Memory B cell (primary cell): ENCODE measurements at regions not wholly inside any gene's neighbourhood (a gene's known extent, or its start where the extent isn't known, plus 50 kb on each side); places are given as distances from the start of the nearest gene placed in this dataset.
A peak's percentile ranks its signal among the peaks of the same experiment; 100 is the strongest.

Experiments
- ATAC-seq: fragments of 150-1000 bp; cut with Tn5 transposase; 2 replicates; pipeline ENCODE4 v1.10.0; 2021; ENCODE audit warnings: low read depth, mild to moderate bottlenecking, moderate library complexity
- DNase-seq, 2 donors: peaks; one replicate each; pipeline ENCODE4 v3.0.0; 2022; ENCODE audit warnings: low spot score in 2 of 2
- H3K27ac Mint-ChIP-seq: one replicate; pipeline ENCODE4 v1.8.0; 2022; ENCODE audit warnings: mild to moderate bottlenecking, moderate library complexity, mixed read lengths
- H3K27me3 Mint-ChIP-seq: one replicate; pipeline ENCODE4 v1.8.0; 2022; ENCODE audit warnings: mixed read lengths
- H3K36me3 Mint-ChIP-seq: one replicate; pipeline ENCODE4 v1.8.0; 2022; ENCODE audit warnings: mild to moderate bottlenecking, mixed read lengths
- H3K4me1 Mint-ChIP-seq: one replicate; pipeline ENCODE4 v1.8.0; 2022; ENCODE audit warnings: mixed read lengths
- H3K4me3 Mint-ChIP-seq: one replicate; pipeline ENCODE4 v1.8.0; 2022; ENCODE audit warnings: mild to moderate bottlenecking, moderate library complexity, mixed read lengths
- H3K9me3 Mint-ChIP-seq: one replicate; pipeline ENCODE4 v1.8.0; 2022; ENCODE audit warnings: mixed read lengths

DNA sequence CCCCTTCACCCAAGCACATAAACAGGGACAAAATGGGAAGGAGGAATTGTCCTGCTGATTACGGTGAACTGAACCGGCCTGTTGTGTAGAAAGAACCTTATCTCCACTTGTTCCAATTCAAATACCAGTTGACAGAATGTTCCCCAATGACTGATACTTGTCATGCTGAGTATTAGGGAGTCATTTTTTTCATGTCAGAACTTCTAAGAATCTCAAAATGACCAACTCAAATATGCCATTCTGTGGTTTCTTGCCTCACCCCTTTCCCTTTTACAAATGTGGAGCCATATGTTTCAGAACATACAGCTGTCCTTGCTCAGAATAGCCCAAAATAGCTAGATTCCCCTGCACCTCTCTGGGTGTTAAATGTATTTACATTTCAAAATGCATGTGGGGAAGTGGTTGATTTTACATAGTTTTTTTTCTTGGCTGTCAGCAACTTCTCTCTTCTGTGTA lies 405.9 kb upstream of the TBL1XR1 start:
- H3K27me3 Mint-ChIP-seq: no peaks in the 10 kb centered on the region
- peaks cover 32% of the 10 kb centered on the region for H3K4me1 Mint-ChIP-seq
- peak overlapping the region; percentile 2 for H3K27ac Mint-ChIP-seq
- H3K4me3 Mint-ChIP-seq: no peak overlapping the region
- no peaks in the 10 kb centered on the region for H3K36me3 Mint-ChIP-seq
- peak; percentile 19 for ATAC-seq
- peaks cover 2% of the 10 kb centered on the region for H3K9me3 Mint-ChIP-seq
- DNase-seq: no peak

DNA sequence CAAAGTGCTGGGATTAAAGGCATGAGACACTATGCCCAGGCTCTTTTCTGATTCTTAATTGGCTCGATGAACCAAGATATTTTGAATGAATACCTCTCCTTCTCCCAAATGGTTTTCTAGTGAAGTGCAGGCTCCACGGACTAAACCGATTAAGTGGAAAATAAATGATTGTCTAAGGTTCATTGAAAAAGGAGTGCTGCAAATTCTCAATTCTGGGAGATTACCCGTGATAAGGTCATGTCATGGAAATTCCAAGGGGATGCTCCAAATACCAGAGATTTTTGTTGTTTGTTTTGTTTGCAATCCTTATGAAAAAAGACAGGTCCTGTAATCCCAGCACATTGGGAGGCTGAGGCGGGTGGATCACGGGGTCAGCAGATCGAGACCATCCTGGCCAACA lies 406.9 kb upstream of the TBL1XR1 start:
- Mint-ChIP-seq H3K4me1 (peaks cover 29% of the 10 kb centered on the region), H3K36me3 (no peaks in the 10 kb centered on the region)

DNA sequence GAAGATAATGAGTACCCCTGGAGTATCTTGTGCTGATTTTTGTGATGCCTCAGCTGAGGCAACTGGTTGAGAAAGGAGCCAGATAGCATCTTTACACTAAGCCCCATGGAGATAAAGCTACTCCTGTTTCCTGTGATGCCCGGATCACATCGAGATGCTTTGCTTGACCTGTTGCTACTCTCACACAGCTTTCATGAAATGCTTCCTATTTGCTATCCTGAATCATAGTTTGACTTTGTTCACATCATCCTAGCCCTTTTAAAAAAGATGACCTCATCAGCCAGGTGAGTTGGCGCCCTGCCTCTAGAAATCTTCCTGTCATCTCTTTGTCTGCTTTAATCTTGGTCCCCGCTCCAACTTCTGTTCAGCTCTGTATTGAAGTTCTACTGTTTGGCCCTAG lies 409.6 kb upstream of the TBL1XR1 start:
- no peak overlapping the region for H3K27ac Mint-ChIP-seq
- H3K36me3 Mint-ChIP-seq: no peaks in the 10 kb centered on the region

More for the DNA sequence above, 406.9 kb upstream of the TBL1XR1 start:
- ATAC-seq (no peak), DNase-seq (no peak)
- peaks cover 2% of the 10 kb centered on the region for H3K9me3 Mint-ChIP-seq
- H3K4me3 Mint-ChIP-seq: no peak overlapping the region
- H3K27ac Mint-ChIP-seq: no peak overlapping the region
- no peaks in the 10 kb centered on the region for H3K27me3 Mint-ChIP-seq

DNA sequence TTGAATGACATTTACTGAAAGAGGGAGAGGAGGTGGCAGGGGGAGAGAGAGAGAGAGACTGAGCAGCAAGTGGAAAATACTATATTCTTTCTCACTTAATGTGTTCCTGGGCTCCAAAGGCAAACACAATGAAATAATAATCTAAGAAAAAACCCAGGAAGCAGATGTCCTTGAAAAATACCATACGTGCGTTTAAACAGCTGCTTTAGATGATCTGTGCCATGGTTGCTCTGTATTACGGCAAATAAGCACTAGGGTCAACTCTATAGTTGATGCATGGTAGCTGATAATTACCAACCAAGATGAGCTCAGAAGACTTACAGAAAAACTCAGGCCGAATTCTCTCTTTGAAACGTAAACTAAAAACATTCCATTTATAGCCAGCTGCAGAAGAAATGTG lies 410.3 kb upstream of the TBL1XR1 start:
- no peak overlapping the region for H3K27ac Mint-ChIP-seq
- DNase-seq (no peak), ATAC-seq (no peak)
- peaks cover 15% of the 10 kb centered on the region for H3K4me1 Mint-ChIP-seq
- H3K4me3 Mint-ChIP-seq: no peak overlapping the region
- H3K27me3 Mint-ChIP-seq: no peaks in the 10 kb centered on the region
- H3K36me3 Mint-ChIP-seq: no peaks in the 10 kb centered on the region
- peaks cover 2% of the 10 kb centered on the region for H3K9me3 Mint-ChIP-seq

More for the DNA sequence above, 409.6 kb upstream of the TBL1XR1 start:
- Mint-ChIP-seq H3K4me1 (peaks cover 21% of the 10 kb centered on the region), H3K27me3 (no peaks in the 10 kb centered on the region), H3K4me3 (no peak overlapping the region), H3K9me3 (peaks cover 2% of the 10 kb centered on the region)
- no peak for DNase-seq
- ATAC-seq: no peak

- H3K27me3 Mint-ChIP-seq: no peaks in the 10 kb centered on the region
- ATAC-seq: no peak
- no peak overlapping the region for H3K4me3 Mint-ChIP-seq
- no peak for DNase-seq
- H3K9me3 Mint-ChIP-seq: peaks cover 2% of the 10 kb centered on the region
- H3K36me3 Mint-ChIP-seq: no peaks in the 10 kb centered on the region
- H3K27ac Mint-ChIP-seq: no peak overlapping the region
- peaks cover 10% of the 10 kb centered on the region for H3K4me1 Mint-ChIP-seq
These were observed 411.2 kb upstream of the TBL1XR1 start for GRCh38 chr3:177608443-177608842.

GRCh38 chr3:177609613-177610012 lies 412.3 kb upstream of the TBL1XR1 start:
- no peak for DNase-seq
- ATAC-seq: no peak
- no peak overlapping the region for H3K27ac Mint-ChIP-seq
- no peak overlapping the region for H3K4me3 Mint-ChIP-seq
- H3K27me3 Mint-ChIP-seq: no peaks in the 10 kb centered on the region
- H3K4me1 Mint-ChIP-seq: peaks cover 8% of the 10 kb centered on the region
- peaks cover 2% of the 10 kb centered on the region for H3K9me3 Mint-ChIP-seq
- no peaks in the 10 kb centered on the region for H3K36me3 Mint-ChIP-seq

DNA sequence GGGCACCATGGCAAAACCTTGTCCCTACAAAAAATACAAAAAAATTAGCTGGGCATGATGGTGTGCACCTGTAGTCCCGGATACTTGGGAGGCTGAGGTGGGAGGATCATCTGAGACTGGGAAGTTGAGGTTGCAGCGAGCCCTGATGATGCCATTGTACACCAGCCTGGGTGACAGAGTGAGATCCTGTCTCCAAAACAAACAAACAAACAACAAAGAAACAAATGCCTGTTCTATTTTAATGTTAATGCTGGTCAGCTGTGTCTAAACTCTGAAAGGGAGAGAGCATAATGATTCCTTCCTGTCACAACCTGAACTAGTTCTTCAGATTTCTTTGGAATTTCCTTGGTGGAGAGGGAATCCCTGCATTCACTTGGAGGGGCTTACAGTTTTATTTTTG lies 413.0 kb upstream of the TBL1XR1 start:
- Mint-ChIP-seq H3K36me3 (no peaks in the 10 kb centered on the region), H3K9me3 (no peaks in the 10 kb centered on the region), H3K4me3 (no peak overlapping the region), H3K27me3 (no peaks in the 10 kb centered on the region), H3K4me1 (peaks cover 8% of the 10 kb centered on the region), H3K27ac (no peak overlapping the region)
- ATAC-seq (no peak), DNase-seq (no peak)

- Mint-ChIP-seq H3K36me3 (no peaks in the 10 kb centered on the region), H3K27me3 (no peaks in the 10 kb centered on the region), H3K4me3 (no peak overlapping the region), H3K9me3 (no peaks in the 10 kb centered on the region), H3K4me1 (peaks cover 8% of the 10 kb centered on the region), H3K27ac (no peak overlapping the region)
- ATAC-seq (no peak), DNase-seq (no peak)
These were observed 413.7 kb upstream of the TBL1XR1 start for GRCh38 chr3:177610686-177611633.

GRCh38 chr3:177611752-177612334 lies 414.6 kb upstream of the TBL1XR1 start:
- H3K36me3 Mint-ChIP-seq: no peaks in the 10 kb centered on the region
- no peak for ATAC-seq
- no peak overlapping the region for H3K4me3 Mint-ChIP-seq
- H3K27ac Mint-ChIP-seq: no peak overlapping the region
- H3K9me3 Mint-ChIP-seq: no peaks in the 10 kb centered on the region
- H3K27me3 Mint-ChIP-seq: no peaks in the 10 kb centered on the region
- no peak for DNase-seq
- H3K4me1 Mint-ChIP-seq: peaks cover 8% of the 10 kb centered on the region

GRCh38 chr3:177613901-177614300 lies 416.6 kb upstream of the TBL1XR1 start:
- Mint-ChIP-seq H3K4me3 (no peak overlapping the region), H3K27me3 (no peaks in the 10 kb centered on the region), H3K9me3 (no peaks in the 10 kb centered on the region), H3K4me1 (peaks cover 8% of the 10 kb centered on the region), H3K36me3 (no peaks in the 10 kb centered on the region), H3K27ac (no peak overlapping the region)
- ATAC-seq (no peak), DNase-seq (no peak)

- Mint-ChIP-seq H3K9me3 (no peaks in the 10 kb centered on the region), H3K4me3 (no peak overlapping the region), H3K27me3 (no peaks in the 10 kb centered on the region), H3K27ac (no peak overlapping the region), H3K4me1 (peaks cover 8% of the 10 kb centered on the region), H3K36me3 (no peaks in the 10 kb centered on the region)
- DNase-seq: no peak
- ATAC-seq: no peak
These were observed 417.7 kb upstream of the TBL1XR1 start for GRCh38 chr3:177615015-177615414.

DNA sequence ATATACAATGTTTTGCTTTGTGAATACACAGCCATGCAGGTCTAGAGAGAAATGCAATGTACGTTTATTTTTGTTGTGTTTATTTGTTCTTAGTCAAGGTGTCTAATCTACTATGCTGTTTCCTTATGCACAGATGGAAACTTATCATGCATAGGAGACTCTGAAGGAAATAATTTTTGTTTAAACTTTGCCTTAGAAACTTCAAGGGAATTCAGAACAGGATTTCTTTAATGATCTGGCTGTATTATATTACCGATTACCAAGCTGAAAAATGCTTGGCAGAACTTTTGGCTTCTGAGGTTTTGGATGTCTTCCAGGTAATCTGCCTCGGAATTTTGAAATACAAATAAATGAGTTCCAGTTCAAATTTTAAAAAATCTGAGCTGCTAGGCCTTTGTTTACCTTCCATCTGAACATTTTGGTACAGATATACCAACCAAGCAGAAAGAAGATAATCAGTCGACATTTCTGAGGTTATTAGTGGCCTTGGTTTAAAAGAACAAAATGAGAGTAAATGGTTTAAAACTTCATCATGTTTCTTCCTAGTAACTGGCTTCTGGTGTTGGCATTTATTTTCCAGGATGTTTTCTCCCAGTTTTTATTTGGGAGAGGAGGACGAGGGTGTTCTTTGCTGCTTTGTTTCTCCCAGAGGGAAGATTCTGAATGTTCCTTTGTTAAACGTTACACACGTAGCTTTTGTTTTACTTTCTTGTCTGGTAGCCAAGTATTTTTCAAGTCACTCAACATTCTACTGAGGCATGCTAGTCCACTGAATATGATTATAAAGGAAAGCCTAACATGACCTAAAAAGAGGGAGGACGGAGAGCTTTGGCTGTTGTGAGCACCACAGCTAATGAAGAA lies 421.8 kb upstream of the TBL1XR1 start:
- no peak overlapping the region for H3K4me3 Mint-ChIP-seq
- DNase-seq: no peak
- H3K36me3 Mint-ChIP-seq: no peaks in the 10 kb centered on the region
- H3K27ac Mint-ChIP-seq: no peak overlapping the region
- H3K4me1 Mint-ChIP-seq: peaks cover 7% of the 10 kb centered on the region
- no peaks in the 10 kb centered on the region for H3K9me3 Mint-ChIP-seq
- ATAC-seq: no peak
- H3K27me3 Mint-ChIP-seq: no peaks in the 10 kb centered on the region

GRCh38 chr3:177620073-177620472 lies 422.8 kb upstream of the TBL1XR1 start:
- H3K4me1 Mint-ChIP-seq: peaks cover 6% of the 10 kb centered on the region
- DNase-seq: no peak
- H3K36me3 Mint-ChIP-seq: no peaks in the 10 kb centered on the region
- H3K9me3 Mint-ChIP-seq: no peaks in the 10 kb centered on the region
- H3K27me3 Mint-ChIP-seq: no peaks in the 10 kb centered on the region
- no peak for ATAC-seq
- H3K27ac Mint-ChIP-seq: no peak overlapping the region
- H3K4me3 Mint-ChIP-seq: no peak overlapping the region

DNA sequence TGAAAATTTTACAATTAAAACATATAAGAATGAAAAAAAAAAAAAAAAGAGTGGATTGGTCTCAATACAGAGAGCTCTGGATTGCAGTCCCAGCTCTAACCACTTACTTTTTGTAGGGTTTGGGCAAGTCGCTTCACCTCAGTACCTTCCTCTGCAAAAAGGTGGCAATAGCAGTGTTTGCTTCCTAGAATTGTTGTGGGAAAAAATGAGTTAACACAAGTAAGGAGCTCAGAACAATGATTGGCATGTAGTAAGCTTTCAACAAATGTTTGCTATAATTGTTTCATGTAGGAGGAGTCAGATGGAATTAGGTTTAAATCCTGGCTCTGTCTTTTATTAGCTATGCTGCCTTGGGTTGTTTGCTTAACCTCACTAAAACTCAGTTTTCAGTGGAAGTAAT lies 425.2 kb upstream of the TBL1XR1 start:
- ATAC-seq (no peak), DNase-seq (no peak)
- Mint-ChIP-seq H3K4me3 (no peak overlapping the region), H3K4me1 (peaks cover 5% of the 10 kb centered on the region), H3K27me3 (no peaks in the 10 kb centered on the region), H3K36me3 (no peaks in the 10 kb centered on the region), H3K9me3 (no peaks in the 10 kb centered on the region), H3K27ac (no peak overlapping the region)
